Osteoblast (primary cell): ENCODE measurements at regions not wholly inside any gene's neighbourhood (a gene's known extent, or its start where the extent isn't known, plus 50 kb on each side); places are given as distances from the start of the nearest gene placed in this dataset.

Experiments used
- DNase-seq: peaks from one replicate; pipeline ENCODE4 v3.0.0; 2011; ENCODE audit warnings: low spot score, mixed read lengths; ENCODE audit not compliant: insufficient read length; ENCODE audit errors: missing footprints
- H2AFZ ChIP-seq: 2 replicates; pipeline ENCODE4 v1.6.0; 2011; ENCODE audit warnings: mild to moderate bottlenecking, low read length
- H3K27ac ChIP-seq: 2 replicates; pipeline ENCODE4 v1.5.1; 2011; ENCODE audit warnings: mild to moderate bottlenecking, low read depth, low read length, moderate library complexity
- H3K27me3 ChIP-seq: 2 replicates; pipeline ENCODE4 v1.6.0; 2012; ENCODE audit warnings: mild to moderate bottlenecking, control low read depth, inconsistent platforms, low read length, moderate library complexity; ENCODE audit not compliant: insufficient read depth
- H3K36me3 ChIP-seq: 2 replicates; pipeline ENCODE4 v1.5.1; 2011; ENCODE audit warnings: mild to moderate bottlenecking, low read length, control low read depth, moderate library complexity; ENCODE audit not compliant: insufficient read depth
- H3K4me1 ChIP-seq: 2 replicates; pipeline ENCODE4 v1.5.1; 2011; ENCODE audit warnings: mild to moderate bottlenecking, low read length, control low read depth, moderate library complexity; ENCODE audit not compliant: insufficient read depth
- H3K4me2 ChIP-seq: 2 replicates; pipeline ENCODE4 v1.6.0; 2011; ENCODE audit warnings: mild to moderate bottlenecking, low read length; ENCODE audit not compliant: insufficient read depth
- H3K4me3 ChIP-seq: fragments of 200-600 bp; sonication (generic); 3 replicates; pipeline ENCODE4 v1.5.1; 2012; ENCODE audit warnings: mild to moderate bottlenecking, low read length, inconsistent platforms; ENCODE audit not compliant: insufficient read depth
- H3K79me2 ChIP-seq: 2 replicates; pipeline ENCODE4 v1.6.0; 2012; ENCODE audit warnings: mild to moderate bottlenecking, low read length, control low read depth, inconsistent platforms; ENCODE audit not compliant: insufficient read depth
- H3K9me3 ChIP-seq: 2 replicates; pipeline ENCODE4 v1.5.1; 2011; ENCODE audit warnings: low read depth, low read length, control low read depth
- H4K20me1 ChIP-seq: 2 replicates; pipeline ENCODE4 v1.6.0; 2012; ENCODE audit warnings: mild to moderate bottlenecking, low read length, control low read depth; ENCODE audit not compliant: insufficient read depth
- TF ChIP-seq, protein P1 (sequence below): IDR thresholded peaks from 2 replicates; pipeline ENCODE4 v1.5.1; 2011; ENCODE audit warnings: mild to moderate bottlenecking, low read depth, low read length, moderate library complexity; ENCODE audit errors: extremely low read depth

DNA sequence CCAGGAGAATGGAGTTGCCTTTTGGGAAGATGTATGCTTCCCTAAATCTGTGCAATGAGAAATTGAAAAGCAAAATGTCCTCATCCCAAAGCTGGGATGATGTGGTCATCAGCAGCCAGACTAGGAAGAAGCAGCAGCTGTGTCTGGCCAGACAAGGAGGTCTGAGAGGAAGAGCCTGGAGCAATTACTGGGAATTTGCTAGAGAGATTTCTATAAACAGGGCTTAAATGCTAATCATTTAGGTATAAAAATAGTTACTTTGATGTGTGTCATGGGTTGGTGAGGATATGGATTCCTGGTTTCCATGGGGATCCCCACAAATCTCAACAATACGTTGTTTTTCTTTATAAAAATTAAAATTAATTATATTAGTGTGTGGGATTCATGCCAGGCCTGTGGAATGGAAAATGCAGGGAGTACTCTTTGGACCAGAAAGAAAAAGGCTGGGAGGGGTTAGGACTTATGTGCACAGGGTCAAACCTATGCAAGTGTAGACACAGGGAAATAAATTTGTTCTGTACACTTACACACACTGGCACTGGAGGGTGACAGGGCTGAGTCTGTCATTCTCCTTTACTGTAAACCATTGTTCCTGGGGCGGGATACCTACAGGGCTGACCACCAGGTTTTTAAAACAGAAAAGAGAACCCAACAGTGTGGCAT, 58.7 kb upstream of the TRPC7 start:
- Histone ChIP-seq H3K4me2 (no peak overlapping the region), H3K36me3 (no peaks in the 10 kb centered on the region), H4K20me1 (no peaks in the 10 kb centered on the region), H3K27ac (no peak overlapping the region), H2AFZ (no peak overlapping the region), H3K9me3 (no peaks in the 10 kb centered on the region), H3K4me1 (no peaks in the 10 kb centered on the region), H3K27me3 (peaks cover 8% of the 10 kb centered on the region), H3K79me2 (no peaks in the 10 kb centered on the region), H3K4me3 (no peak overlapping the region)
- TF ChIP-seq, protein P1, sequence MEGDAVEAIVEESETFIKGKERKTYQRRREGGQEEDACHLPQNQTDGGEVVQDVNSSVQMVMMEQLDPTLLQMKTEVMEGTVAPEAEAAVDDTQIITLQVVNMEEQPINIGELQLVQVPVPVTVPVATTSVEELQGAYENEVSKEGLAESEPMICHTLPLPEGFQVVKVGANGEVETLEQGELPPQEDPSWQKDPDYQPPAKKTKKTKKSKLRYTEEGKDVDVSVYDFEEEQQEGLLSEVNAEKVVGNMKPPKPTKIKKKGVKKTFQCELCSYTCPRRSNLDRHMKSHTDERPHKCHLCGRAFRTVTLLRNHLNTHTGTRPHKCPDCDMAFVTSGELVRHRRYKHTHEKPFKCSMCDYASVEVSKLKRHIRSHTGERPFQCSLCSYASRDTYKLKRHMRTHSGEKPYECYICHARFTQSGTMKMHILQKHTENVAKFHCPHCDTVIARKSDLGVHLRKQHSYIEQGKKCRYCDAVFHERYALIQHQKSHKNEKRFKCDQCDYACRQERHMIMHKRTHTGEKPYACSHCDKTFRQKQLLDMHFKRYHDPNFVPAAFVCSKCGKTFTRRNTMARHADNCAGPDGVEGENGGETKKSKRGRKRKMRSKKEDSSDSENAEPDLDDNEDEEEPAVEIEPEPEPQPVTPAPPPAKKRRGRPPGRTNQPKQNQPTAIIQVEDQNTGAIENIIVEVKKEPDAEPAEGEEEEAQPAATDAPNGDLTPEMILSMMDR, result no peak
- no peak for DNase-seq

DNA sequence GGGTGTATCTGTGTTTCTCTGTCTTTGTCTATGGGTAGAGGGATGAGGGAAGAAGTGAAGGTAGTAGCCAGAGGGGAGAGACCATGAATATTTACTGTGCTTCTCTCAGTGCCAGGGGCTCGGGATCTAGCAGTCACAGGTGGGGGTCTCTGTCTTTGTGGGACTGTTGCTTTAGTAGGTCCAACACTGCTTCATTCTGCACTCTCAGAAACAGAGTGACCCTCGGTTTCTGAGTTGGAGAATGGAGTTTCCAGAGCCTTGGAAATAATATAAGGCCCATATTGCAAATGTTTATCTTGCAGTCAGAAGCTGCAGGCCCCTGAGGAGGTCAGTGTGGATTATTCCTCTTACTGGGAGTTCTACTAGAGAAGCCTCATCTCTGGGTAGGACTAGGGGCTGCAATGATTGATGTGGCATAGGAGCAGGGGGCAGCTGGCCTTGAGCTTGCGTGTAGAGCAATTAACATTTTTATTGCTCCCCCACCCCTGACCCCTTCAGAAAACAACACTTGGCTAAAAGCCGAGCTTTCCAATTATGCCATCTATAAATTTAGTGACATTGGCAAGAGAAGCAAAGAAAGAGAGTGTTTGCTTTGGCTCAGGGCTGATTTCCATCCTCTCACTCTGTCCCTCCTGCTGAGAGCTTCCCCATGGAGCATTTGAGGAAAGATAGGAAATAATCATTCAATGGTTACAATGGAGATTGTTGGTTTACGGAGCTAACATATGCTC, 55.0 kb upstream of the TRPC7 start:
- no peak overlapping the region for H3K4me2 ChIP-seq
- no peak overlapping the region for H2AFZ ChIP-seq
- no peak overlapping the region for H3K4me3 ChIP-seq
- H3K79me2 ChIP-seq, result no peaks in the 10 kb centered on the region
- no peak for DNase-seq
- H3K4me1 ChIP-seq, result no peaks in the 10 kb centered on the region
- H4K20me1 ChIP-seq, result no peaks in the 10 kb centered on the region
- no peak overlapping the region for H3K27ac ChIP-seq
- no peaks in the 10 kb centered on the region for H3K27me3 ChIP-seq
- H3K36me3 ChIP-seq, result no peaks in the 10 kb centered on the region
- no peaks in the 10 kb centered on the region for H3K9me3 ChIP-seq
- TF ChIP-seq, protein P1, result no peak

DNA sequence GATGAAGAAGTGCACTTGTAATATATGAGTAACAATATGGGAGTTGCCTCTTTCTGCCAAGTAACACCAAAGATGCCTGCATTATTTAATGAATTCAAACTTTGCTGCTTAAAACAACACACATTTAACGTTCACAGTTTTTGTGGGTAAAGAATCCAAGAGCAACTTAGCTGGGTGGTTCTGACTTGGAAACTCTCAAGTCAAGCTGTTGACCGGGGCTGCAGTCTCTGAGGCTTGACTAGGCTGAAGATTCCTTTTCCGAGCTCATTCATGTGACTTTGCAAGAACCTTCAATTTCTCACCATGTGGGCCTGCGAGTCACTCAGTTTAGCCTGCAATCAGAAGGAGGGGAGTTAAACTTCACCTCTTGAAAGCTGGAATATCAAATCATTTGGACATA, 53.0 kb upstream of the TRPC7 start:
- H3K4me2 ChIP-seq, result no peak overlapping the region
- TF ChIP-seq, protein P1, result no peak
- no peak overlapping the region for H3K27ac ChIP-seq
- no peak overlapping the region for H2AFZ ChIP-seq
- H4K20me1 ChIP-seq, result no peaks in the 10 kb centered on the region
- no peaks in the 10 kb centered on the region for H3K36me3 ChIP-seq
- H3K4me1 ChIP-seq, result no peaks in the 10 kb centered on the region
- H3K27me3 ChIP-seq, result no peaks in the 10 kb centered on the region
- no peak overlapping the region for H3K4me3 ChIP-seq
- no peaks in the 10 kb centered on the region for H3K79me2 ChIP-seq
- no peak for DNase-seq
- no peaks in the 10 kb centered on the region for H3K9me3 ChIP-seq
